ENCODE measurements at regions not wholly inside any gene's neighbourhood (a gene's known extent, or its start where the extent isn't known, plus 50 kb on each side); places are given as distances from the start of the nearest gene placed in this dataset.

DNA sequence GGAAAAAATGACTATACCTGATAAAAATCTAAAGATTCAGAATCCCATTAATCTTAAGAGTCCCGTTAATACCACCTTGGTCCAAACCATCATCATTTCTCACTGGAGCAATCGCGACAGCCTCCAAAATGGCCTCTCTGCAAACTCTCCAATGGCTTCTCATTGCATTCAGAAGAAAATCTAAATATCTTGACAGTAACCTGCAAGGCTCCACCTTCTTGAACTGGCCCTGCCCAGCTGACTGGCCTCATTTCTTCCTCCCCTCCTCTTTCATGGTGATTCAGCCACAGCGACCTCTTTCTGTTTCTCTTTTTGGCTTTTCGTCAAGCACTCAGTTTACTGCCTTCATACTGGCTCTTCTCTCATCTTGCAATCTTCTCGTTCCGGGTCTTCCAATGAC, 56.2 kb upstream of the GPRIN3 start:
- no peak for DNase-seq

DNA sequence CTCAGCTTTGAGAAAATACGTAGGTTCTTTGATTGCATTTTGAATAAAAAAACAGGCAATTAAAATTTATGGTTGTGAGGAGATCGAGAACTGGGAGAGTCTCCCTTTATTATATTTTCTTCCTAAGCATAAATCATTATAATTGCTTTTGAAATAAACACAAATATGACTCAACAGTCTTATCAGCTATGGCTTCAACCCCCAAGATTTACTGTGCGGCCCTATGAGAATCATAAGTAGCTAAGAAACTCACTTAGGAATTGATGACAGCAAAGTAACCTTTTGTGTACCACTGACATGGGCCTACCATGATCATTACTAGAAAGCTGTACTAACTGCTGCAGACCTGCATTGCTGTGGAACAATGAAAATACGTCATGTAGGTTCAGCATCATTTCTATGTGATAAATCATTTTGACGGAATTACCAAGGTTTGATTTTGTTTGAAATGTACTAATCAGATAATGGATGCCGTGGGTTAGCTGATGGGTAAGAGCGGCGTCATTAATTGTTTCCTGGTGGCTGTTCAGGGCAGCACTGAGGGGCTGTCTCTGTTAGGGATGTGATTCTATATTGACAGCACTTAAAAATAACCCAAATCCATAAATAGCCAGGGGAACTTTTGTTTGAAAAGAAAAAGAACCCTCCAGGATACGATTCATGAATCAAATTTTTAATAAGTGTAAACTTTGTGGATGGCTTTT, 51.5 kb upstream of the GPRIN3 start:
- no peak for DNase-seq

DNA sequence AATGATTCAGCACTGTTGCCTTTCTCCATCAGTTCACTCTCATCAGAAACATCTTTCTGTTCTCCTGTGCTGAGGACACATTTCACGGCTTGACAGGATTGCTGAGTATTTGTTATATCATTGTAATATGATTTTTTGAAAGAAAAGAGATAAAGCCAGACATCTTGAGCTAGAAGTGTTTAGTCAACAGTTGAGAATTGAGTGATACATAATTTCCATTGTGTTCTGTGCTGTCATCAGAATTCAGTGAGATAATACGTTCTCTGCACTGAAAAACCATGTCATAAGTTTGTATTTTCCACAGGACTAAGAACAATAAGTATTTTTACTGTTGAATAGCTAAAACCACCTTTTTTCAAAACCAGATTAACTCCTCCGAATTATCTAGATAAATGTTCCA, 50.2 kb upstream of the GPRIN3 start:
- DNase-seq, result no peak
